GM19240 (cell line): ENCODE measurements at regions not wholly inside any gene's neighbourhood (a gene's known extent, or its start where the extent isn't known, plus 50 kb on each side); places are given as distances from the start of the nearest gene placed in this dataset.
"Not testable (repeated sequence)": the region's sequence is repeated elsewhere in the genome, so short reads cannot be mapped to it uniquely, and the experiment has no call there.

Experiments used
- DNase-seq: peaks from one replicate; pipeline ENCODE4 v3.0.0; 2011; ENCODE audit warnings: low spot score; ENCODE audit not compliant: insufficient read length

DNA sequence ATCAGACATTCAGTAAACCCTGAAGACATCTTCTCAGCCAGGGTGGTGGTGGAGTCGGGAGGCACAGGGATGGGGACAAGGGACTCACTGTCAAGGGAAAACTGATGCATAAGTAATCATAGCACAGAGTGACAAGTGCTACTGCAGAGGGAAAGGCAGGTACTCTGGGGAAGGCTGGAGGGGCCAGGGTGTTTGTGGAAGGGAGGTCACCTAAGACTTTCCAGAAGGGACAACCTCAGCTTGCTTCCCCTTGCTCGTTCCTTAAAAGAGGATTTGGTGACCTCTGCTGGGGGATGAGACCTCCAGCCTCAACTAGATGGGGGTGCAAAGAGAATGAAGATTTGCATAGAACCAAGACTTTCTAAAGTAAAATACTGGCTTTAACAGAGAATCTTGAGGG is 99.5 kb downstream of the SLC4A3 start:
- DNase-seq: no peak

DNA sequence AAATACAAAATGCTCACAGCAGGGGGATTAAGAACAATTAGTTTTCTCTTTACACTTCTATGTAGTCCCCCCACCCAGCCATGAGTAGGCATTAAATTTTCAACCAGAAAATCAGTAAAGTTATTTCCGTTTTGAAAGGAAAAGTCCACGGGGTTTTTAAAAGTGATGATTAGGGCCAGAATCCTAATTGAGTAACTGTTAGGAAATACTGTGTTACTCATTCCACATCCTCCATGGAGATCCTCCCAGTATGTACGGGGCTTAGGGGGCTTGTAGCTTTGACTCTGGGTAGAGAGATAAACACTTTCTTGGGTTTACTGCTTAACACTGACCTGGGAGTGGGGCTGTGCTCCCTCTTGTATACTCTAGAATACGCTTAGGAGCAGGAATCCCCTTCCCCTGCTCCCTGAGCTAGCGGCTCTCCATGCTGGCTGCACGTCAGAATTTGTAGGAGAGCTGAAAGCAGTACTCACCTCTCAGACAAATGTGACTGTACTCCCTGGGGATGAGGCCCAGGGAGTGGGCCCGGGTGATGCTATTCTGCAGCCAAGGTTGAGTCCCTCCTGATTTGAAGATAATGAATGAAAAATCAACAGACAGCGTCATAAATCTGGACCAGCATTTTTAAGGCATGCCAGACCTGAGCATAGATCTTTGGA is 100.5 kb downstream of the SLC4A3 start:
- no peak for DNase-seq

DNA sequence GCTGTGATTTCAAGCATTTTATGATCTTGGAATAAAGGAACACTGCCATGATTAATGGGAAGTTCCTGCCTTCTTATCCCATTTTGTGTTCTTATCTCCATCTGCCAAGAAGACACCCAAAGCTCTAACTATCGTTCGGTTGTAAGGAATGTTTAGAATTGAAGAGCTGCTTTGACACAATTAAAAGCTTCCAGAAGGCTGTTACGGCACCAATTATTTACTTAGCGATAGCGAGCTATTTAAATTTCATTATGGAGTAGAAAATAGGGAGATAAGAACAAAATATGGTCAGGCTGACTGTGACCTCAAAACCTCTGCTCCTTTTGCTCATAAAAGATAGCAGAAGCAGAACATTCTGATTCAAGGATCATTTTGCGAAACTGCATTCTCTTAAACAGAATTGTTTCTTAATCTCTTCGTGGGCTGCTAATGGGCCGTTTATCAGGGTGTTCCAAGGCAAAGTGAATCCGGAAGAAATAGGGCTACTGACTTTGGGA is 101.6 kb downstream of the SLC4A3 start:
- no peak for DNase-seq

DNA sequence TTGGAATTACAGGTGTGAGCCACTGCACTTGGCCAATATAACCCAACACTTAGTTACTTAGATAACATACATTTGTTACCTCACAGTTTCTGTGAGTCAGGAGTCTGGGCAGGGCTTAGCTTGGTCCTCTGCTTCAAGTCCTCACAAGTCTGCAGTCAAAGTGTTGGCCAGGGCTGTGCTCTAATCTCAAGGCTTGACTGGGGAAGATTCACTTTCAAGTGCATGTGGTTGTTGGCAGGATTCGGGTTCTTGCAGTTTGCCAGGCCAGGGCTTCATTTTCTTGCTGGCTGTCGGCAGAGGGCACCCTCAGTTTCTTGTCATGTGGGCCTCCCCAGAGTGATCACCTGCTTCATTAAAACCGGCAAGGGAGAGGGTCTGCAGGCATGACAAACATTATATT is 103.7 kb downstream of the SLC4A3 start:
- no peak for DNase-seq

DNA sequence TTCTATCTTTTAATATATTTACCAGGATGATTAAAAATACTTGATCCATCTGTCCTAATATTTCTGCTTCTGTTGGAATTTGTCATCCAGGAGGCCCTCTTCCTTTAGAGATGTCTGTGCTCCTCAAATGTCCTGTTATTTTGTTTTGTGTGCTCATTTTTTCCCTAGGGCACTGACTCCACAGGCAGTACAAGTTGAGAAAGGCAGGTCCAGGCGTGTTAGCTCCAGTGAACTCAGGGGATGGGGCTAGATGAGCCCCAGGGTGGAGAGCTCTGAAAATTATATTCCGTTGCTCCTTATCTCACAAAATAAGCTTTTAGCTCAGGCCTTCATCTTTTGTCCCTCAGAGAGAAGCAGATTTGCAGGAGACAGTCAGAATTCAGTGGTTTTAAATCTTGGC is 105.7 kb downstream of the SLC4A3 start:
- DNase-seq: no peak

DNA sequence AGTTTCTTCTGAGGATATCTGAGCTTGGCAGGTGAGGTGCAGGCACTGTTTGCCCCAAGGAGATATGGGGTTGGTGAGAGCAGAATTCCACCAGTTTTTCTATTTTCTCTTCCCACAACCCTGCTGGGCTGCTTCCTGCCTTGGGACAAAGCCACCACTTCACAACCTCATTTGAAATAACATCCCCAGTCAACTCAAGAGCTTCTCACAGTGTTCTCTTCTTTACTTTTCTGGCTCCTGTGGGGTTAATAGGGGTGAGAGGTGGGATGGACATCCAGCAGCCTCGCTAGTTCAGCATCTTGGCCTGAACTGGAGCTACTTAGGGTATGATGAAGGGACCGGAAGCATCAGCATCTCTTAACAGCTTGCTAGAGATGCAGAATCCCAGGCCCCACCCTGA is 106.3 kb downstream of the SLC4A3 start:
- no peak for DNase-seq

DNA sequence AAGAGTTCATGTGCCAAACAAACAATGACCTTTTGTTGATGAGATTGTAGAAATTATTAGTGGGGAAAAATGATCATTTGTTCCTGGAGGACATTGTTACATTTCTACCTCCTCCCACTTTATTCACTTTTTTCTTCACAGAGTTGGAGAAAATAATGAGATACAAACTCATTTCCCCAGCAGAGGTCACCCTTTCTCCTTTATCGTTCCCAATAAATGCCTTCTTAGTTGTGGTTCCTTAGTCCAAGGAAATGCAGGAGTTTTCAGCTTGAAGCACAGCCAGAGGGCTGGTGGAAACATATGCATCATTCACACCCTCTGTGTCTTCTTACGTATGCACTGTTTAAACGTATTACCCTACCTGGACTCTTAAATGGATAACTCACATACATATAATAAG is 108.8 kb downstream of the SLC4A3 start:
- DNase-seq: no peak

DNA sequence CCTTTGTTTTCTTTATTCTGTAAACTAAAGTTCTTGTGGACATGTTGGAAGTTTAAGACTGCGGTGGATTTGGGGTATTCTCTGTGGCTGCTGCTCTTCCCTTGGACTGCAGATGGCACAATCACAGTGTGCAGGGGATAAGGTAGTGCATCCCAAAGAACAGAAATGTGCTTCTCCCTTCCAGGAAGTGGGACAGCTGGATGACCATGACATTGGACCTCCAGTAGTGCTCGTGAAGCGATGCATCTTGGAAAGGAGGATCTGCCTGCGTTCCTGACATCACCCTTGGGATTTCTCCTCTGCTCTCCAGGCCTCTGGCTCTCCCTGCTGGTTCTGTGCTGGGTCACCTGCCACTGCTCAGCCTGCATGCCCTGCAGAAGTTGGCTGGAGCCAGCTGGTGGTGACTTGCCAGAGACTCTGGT is 109.9 kb downstream of the SLC4A3 start:
- DNase-seq: no peak

DNA sequence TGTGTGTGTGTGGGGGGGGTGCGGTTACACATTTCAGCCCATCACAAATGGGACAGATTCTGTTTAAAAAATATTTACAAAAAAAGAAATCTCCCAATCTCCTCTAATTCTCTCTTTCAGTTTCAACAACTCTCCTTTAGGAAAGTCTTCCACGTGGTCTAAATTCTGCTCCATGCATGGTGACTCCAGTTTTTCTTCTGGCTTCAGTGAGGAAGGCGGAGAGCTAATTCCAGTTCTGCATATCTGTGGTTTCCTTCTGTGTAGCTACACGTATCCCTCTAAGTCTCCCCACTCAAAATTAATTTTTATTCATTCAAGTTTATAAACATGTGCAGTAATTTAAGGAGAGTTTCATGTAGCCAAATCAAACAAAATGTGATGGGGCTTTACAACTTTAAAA is 111.6 kb downstream of the SLC4A3 start:
- DNase-seq: no peak

DNA sequence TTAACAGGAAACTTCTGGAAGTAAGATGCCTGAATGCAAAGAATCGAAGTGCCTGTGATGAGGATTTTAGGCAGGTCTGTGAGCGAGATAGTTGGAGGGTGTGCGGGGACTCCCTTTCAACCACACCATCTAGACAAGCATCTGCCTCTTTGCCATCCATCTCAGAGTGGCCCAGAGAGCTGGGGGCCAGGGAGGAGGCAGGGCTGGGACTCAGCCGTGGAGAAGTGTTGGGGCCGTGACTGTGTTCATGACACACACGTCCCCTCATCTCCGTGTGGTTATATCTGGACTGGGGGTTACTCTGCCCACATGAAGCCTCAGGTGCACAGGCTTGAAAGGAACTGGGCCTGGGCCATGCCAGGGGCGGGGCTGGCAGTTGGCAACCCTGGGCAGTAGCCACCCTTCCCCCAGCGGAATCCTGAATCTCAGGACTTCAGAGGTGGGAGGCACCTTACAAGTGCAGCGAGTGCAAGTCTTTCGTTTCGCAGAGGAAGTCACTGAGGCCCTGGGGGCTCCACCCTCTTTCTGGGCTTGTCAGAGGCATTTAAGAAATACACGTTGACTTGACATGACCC is 112.5 kb downstream of the SLC4A3 start:
- DNase-seq: no peak

DNA sequence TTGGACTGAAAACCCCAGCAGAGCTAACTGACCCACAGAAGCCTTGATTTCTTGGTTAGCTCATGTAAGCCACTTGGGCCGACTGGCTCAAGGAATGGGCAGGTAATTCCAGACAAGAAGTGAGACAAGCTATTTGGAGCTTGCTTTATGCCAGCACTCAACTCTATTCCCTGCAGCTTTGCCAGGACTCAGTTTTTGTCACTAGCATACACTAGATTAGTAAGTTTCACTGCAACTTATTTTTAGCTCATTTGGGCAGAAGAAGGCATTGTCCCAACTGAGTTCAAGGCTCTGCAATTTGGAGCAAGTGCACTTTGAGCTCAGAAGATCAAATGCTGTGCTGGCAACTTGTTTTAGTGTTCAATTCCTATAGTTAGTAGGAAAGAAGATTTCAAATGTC is 116.1 kb downstream of the SLC4A3 start:
- no peak for DNase-seq

DNA sequence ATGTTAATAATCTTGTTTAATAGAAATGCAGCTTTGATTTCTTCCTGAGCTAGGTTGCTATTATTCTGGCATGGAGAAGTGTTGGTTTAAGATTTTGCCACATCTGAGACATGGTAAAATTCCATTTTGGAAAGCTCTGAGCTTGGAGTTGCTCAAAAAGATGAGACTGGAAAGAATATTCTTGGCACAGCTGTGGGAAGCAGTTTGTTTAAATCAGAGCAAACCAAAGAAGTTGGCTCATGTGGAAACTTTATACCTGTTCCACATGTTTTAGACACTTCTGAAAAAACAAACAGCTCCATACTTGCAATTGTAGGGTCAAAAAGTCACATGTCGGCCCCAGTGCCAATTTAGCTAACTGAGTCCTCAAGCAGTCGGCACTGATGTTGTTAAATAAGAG is 116.6 kb downstream of the SLC4A3 start:
- DNase-seq: no peak

DNA sequence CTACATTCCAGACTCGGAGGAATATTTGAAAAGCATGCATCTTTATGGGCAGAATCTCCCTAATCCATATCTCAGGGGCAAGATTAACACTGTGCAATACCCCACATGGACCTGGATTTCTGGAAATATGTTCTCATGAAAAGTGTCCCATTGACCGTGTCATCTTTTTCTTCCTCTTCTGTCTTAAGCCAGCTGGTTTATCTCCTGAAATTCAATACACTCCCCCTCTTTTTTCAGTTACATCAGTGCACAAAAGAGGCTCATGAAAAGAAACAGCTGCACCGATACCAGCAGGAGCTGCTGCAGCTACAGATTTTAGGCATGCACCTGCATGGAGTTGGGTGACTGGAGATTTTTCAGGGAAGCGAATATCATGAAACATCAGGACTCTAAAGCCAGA is 117.2 kb downstream of the SLC4A3 start:
- no peak for DNase-seq

DNA sequence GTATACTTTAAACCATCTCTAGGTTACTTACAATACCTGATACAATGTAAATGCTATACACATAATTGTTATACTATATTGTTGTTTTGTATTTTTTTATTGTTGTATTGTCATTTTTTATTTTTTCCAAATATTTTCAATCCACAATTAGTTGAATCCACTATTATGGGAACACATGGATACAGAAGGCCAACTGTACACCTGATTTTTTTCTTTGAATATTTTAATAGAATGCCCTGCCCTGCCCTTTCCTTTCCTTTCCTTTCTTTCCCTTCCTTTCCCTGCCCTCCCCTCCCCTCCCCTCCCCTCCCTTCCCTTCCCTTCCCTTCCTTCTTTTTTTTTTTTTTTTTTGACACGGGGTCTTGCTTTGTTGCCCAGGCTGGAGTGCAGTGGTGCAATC is 120.2 kb downstream of the SLC4A3 start:
- DNase-seq: no peak

DNA sequence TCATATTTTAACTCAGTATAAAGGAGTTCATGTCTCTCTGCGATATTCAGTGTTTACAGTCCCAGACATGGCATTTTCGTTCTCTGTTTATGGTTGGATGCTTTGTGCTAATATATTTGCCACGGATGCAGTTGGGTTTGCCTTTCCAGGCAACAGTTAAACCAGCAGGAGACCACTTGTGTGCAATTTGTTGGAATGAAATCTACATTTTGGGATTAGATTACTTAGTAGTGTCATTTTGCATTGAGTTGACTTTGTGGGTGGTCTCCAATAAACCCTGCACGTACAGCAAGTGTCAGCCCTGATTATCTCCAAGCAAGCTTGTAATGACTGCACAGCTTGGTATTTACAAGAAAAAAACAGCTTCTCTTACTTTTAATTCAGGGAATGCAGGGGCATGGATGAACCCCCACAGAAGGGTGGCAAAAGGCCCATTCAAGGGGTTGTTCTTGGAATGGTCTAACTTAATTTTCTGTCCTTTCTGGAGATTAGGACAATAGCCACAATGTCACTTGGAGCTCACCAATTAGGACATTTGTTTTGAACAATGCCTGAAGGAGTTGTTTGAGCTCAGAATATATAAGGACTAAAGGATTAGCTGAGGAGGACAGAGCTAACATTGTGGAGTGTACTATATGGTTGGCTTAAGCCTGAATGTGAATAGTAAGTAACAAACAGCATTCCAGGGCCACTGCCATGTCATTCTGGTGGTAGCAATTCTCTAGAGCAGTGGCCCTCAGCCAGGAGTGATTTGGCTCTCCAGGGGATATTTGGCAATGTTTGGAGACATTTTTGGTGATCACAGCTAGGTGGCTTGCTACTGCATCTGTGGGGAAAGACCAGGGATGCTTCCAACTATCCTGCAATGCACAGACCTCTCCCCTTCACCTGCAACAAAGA is 121.5 kb downstream of the SLC4A3 start:
- DNase-seq: no peak

DNA sequence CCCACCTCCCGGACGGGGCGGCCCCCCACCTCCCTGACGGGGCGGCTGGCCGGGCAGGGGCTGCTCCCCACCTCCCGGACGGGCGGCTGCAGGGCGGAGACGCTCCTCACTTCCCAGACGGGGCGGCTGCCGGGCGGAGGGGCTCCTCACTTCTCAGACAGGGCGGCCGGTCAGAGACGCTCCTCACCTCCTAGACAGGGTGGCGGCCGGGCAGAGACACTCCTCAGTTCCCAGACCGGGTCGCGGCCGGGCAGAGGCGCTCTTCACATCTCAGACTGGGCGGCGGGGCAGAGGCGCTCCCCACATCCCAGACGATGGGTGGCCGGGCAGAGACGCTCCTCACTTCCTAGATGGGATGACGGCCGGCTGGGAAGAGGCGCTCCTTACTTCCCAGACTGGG is 123.7 kb downstream of the SLC4A3 start:
- DNase-seq: not testable (repeated sequence)

DNA sequence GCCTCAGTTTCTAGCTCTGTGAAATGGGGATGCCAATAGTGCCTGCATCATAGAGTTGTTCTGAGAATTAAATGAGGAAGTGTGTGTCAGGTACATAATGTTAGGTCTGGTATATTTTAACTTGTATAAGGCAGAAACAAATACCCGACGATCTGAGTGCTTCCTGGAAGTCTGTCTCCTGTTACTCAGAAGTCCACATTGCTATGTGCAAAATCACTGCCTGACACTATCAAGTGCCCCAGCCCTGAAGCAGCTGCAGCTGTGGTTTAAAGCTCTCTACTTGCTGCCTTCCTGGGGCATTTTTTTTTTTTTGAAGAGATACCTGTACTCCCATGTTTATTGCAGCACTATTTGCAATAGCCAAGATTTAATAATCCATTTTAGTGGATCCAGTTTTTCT is 125.3 kb downstream of the SLC4A3 start:
- no peak for DNase-seq

DNA sequence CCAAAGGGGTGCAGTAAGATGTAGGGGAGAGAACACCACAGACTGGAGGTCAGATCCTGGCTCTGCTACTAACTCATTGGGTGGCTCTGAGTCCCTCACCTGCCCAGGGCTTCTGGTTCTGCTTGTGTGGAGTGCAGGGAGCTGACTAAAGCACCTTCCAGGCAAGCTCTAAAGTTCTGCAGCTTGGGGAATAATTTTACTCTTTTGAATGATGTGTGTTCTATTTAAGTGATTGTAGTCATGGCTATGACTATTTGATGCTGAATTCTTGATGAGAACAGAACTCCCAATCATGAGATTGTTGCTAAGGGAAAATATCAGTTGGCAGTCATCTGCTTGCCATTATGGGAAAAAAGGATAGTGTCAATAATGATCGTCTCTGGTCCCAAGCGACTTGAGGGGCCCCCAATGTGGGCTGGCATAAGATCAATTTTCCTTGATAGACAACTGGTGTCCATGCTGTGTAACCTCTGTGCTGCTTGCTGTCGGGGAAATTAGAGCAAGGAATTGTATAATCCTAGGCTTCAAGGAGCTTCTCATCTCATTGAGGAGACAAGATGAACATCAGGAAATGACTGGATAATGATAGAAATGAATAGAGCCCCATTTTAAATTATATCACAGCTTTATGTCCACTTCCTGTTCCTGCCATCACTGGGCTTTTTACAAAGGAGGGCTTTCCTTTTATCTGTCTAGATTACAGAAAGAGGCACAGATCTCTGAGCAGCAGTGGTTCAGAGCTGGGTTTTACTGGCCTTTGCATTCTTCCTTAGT is 131.7 kb downstream of the SLC4A3 start:
- no peak for DNase-seq

DNA sequence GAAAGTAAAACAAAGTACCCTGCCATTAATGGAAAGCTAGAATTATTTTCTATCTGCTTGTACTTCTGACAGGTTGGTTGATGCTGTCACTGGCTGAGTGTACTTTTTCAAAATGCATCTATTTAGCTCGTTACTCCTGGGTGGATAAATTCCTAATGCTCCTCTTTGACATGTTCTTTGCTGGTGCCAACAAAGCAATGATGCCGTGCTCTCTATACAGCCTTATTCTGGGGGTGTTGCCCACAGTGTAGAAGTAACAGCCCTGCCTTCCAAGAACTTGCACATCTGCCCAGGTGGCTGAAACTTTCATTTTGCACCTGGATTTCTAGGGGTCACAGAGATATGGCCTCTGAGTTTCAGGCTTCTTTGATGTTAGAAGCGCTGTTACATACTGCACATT is 132.4 kb downstream of the SLC4A3 start:
- no peak for DNase-seq

DNA sequence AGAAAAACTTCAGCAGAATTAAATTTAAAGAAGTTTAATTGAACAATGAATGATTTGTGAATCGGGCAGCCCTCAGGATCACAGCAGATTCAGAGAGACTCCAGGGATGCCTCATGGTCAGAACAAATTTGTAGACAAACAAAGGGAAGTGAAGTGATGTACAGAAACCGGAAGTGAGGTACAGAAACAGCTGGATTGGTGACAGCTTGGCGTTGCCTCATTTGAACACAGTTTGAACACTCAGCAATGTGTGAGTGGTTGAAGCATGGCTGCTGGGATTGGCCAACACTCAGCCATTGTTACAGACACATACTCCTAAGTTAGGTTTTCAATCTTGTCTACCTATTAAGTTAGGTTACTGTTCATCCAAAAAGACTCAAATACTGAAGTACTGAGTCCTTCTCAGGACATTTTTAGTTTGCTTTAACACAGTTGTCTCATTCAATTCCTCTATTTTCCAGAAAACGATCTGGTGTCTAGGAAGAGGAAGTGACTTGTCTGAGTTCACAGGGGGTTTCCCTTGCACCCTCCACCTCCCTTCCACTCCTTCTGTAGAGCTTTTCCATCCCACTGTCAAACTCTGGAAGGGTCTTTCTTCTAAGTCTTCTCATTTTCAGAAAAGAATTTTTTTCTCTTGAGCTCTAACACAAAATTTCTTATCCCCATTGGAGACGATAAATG is 137.9 kb downstream of the SLC4A3 start:
- DNase-seq: no peak

DNA sequence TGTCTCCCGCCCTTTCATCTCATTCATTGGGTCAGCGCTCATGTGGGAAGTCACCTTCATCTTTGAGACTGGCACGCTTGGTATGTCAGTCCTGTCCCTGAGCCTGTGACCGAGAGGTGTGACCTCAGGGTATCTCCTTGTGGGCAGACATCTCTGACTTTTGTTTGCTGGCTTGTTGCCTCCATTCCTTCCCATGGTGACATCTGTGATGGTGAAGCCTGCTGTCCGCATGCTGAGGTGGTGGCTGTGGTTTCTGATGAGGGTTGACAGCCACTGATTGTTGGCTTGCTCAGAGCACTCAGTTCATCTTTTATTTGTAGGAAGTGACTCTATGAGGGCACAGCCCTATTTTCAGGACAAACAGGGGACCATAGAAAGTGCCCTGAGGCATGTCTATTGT is 139.2 kb downstream of the SLC4A3 start:
- DNase-seq: no peak
